K562 (cell line): ENCODE measurements at regions not wholly inside any gene's neighbourhood (a gene's known extent, or its start where the extent isn't known, plus 50 kb on each side); places are given as distances from the start of the nearest gene placed in this dataset.

Source experiments
- ATAC-seq: fragments of 200-7000 bp; cut with Tn5 transposase; 3 replicates; pipeline ENCODE4 v1.9.1; 2020; ENCODE audit warnings: moderate library complexity
- BruUV-seq: library from RNA; stranded (reverse); fragments of 400-500 nt; replicated peaks from 2 replicates; lab custom pipeline; 2021; lab: Mats Ljungman, UMichigan
- CTCF ChIA-PET: fragments of 300-600 bp; formaldehyde crosslinking; extraction: SDS; loops from one replicate; lab custom pipeline; 2021; ENCODE audit warnings: low intra/inter-chr PET ratio; lab: Yijun Ruan, JAX
- POLR2A ChIA-PET: fragments of 300-600, 350-650 bp; sonication (Branson Sonifier 250); formaldehyde crosslinking; extraction: SDS; loops from one replicate; lab custom pipeline; 2021; ENCODE audit warnings: antibody characterized with exemption, inconsistent platforms; lab: Yijun Ruan, JAX
- DNase-seq, 4 experiments: peaks; one replicate each; pipeline versions ENCODE4 v3.0.0 to v3.0.0-alpha.2; 2011 to 2018; ENCODE audit warnings: low spot score in 3 of 4, mixed read lengths in 3 of 4; ENCODE audit errors: extremely low read depth in 1 of 4
- FAIRE-seq: peaks from 2 replicates; lab custom pipeline; 2011; peaks lifted over from hg19 to GRCh38; lab: Jason Lieb, UNC
- H2AFZ ChIP-seq: 2 replicates; pipeline ENCODE4 v1.6.0; 2011; ENCODE audit warnings: low read depth, low read length, control low read depth, inconsistent platforms
- H3K27ac ChIP-seq: fragments of 200-600 bp; 3 replicates; pipeline ENCODE4 v1.8.0; 2011; ENCODE audit warnings: low read depth, mild to moderate bottlenecking, control low read depth, inconsistent platforms, low read length, moderate library complexity, mixed read lengths; ENCODE audit errors: extremely low read depth
- H3K27me3 ChIP-seq, 2 experiments: fragments of 300-600 bp in 1 of 2; 2 replicates in 1 of 2; 3 replicates in 1 of 2; pipeline versions ENCODE4 v1.6.0 to v1.8.0; 2011; ENCODE audit warnings: inconsistent platforms in 2 of 2, low read length in 2 of 2, mild to moderate bottlenecking in 1 of 2, mixed read lengths in 1 of 2, moderate library complexity in 1 of 2; ENCODE audit not compliant: control insufficient read depth in 2 of 2, insufficient read depth in 2 of 2
- H3K36me3 ChIP-seq: fragments of 300-600 bp; 3 replicates; pipeline ENCODE4 v1.8.0; 2011; ENCODE audit warnings: mild to moderate bottlenecking, low read length, inconsistent platforms; ENCODE audit not compliant: control insufficient read depth, insufficient read depth
- H3K4me1 ChIP-seq, 2 experiments: fragments of 200-600 bp in 1 of 2; replicated peaks in 1 of 2; 2 replicates in 1 of 2; 3 replicates in 1 of 2; pipeline versions ENCODE4 v1.5.1 to v1.8.0; 2011; ENCODE audit warnings: inconsistent platforms in 2 of 2, low read length in 2 of 2, mild to moderate bottlenecking in 1 of 2, mixed read lengths in 1 of 2, moderate library complexity in 1 of 2; ENCODE audit not compliant: control insufficient read depth in 2 of 2, insufficient read depth in 2 of 2
- H3K4me2 ChIP-seq: 2 replicates; pipeline ENCODE4 v1.6.1; 2011; ENCODE audit warnings: low read length, control low read depth, inconsistent platforms, mixed read lengths; ENCODE audit not compliant: insufficient read depth
- H3K4me3 ChIP-seq: fragments of 200-600 bp; sonication (generic), shearing (Covaris generic); 2 replicates; pipeline ENCODE4 v1.5.1; 2016; ENCODE audit warnings: control low read depth, inconsistent platforms
- H3K79me2 ChIP-seq: fragments of 200-600 bp; 3 replicates; pipeline ENCODE4 v1.8.0; 2011; ENCODE audit warnings: low read length, inconsistent platforms; ENCODE audit not compliant: control insufficient read depth, insufficient read depth
- H3K9ac ChIP-seq, 2 experiments: 2 replicates each; pipeline versions ENCODE4 v1.6.0 to v1.6.1; 2011; ENCODE audit warnings: low read depth in 2 of 2, low read length in 2 of 2, control low read depth in 1 of 2, inconsistent platforms in 1 of 2, mild to moderate bottlenecking in 1 of 2, mixed read lengths in 1 of 2; ENCODE audit not compliant: insufficient read depth in 1 of 2
- H3K9me1 ChIP-seq: one replicate; pipeline ENCODE4 v1.6.0; 2011; ENCODE audit warnings: inconsistent platforms, mild to moderate bottlenecking, low read length, moderate library complexity; ENCODE audit not compliant: control insufficient read depth, insufficient read depth
- H3K9me3 ChIP-seq: replicated peaks from 2 replicates; pipeline ENCODE4 v1.5.1; 2011; ENCODE audit warnings: low read depth, low read length, inconsistent platforms; ENCODE audit not compliant: control insufficient read depth, insufficient read depth
- H4K20me1 ChIP-seq: replicated peaks from 2 replicates; pipeline ENCODE4 v1.6.1; 2011; ENCODE audit warnings: low read length, inconsistent platforms, mixed read lengths; ENCODE audit not compliant: control insufficient read depth, insufficient read depth
- ARNT ChIP-seq, 2 experiments: fragments of 450-650 bp; IDR thresholded peaks; 2 replicates each; pipeline ENCODE4 v1.6.1; 2016; ENCODE audit warnings: mild to moderate bottlenecking in 1 of 2
- ASH1L ChIP-seq: fragments of 450-650 bp; IDR thresholded peaks from 2 replicates; pipeline ENCODE4 v1.6.1; 2018; ENCODE audit warnings: borderline replicate concordance, mild to moderate bottlenecking, low read depth; ENCODE audit not compliant: partially characterized antibody
- ATF3 ChIP-seq, 2 experiments: fragments of 450-650 bp in 1 of 2; sonication (generic) in 1 of 2; formaldehyde crosslinking in 1 of 2; IDR thresholded peaks in 1 of 2; conservative IDR thresholded peaks in 1 of 2; 2 replicates each; pipeline versions ENCODE4 v1.6.1 to v1.8.1; 2016 to 2023; ENCODE audit warnings: mild to moderate bottlenecking in 2 of 2, moderate library complexity in 2 of 2, inconsistent platforms in 1 of 2, missing genetic modification reagents in 1 of 2
- C11orf30 ChIP-seq: fragments of 450-650 bp; IDR thresholded peaks from 2 replicates; pipeline ENCODE4 v1.6.1; 2016; ENCODE audit warnings: low read depth, mild to moderate bottlenecking
- EGR1 ChIP-seq: fragments of 450-650 bp; conservative IDR thresholded peaks from 2 replicates; pipeline ENCODE4 v1.6.1; 2017; ENCODE audit warnings: mild to moderate bottlenecking
- FOSL1 ChIP-seq: fragments of 200-800 bp; sonication (Bioruptor generic); conservative IDR thresholded peaks from 2 replicates; pipeline ENCODE4 v1.6.1; 2016; ENCODE audit warnings: missing genetic modification characterization, missing compliant biosample characterization
- FUS ChIP-seq: fragments of 200-400 bp; formaldehyde crosslinking; optimal IDR thresholded peaks from 2 replicates; pipeline ENCODE3; 2017; ENCODE audit warnings: low read depth, low read length
- JUN ChIP-seq, 2 experiments: sonication (generic) in 1 of 2; formaldehyde crosslinking in 1 of 2; IDR thresholded peaks; 2 replicates each; pipeline versions ENCODE4 v1.6.1 to v1.8.0; 2012 to 2022; ENCODE audit warnings: borderline replicate concordance in 2 of 2, mild to moderate bottlenecking in 2 of 2, improper control_type of control experiment in 1 of 2, low read depth in 1 of 2, low read length in 1 of 2, missing genetic modification reagents in 1 of 2
- NFE2 ChIP-seq: IDR thresholded peaks from 2 replicates; pipeline ENCODE4 v1.6.1; 2014; ENCODE audit warnings: antibody characterized with exemption, low read depth
- RFX1 ChIP-seq: fragments of 450-650 bp; IDR thresholded peaks from 2 replicates; pipeline ENCODE4 v1.6.1; 2016; ENCODE audit warnings: mild to moderate bottlenecking, moderate library complexity
- TAF7 ChIP-seq: fragments of 450-650 bp; IDR thresholded peaks from 2 replicates; pipeline ENCODE4 v1.6.1; 2016; ENCODE audit warnings: missing genetic modification characterization, missing compliant biosample characterization
- TRIM24 ChIP-seq, 2 experiments: fragments of 450-650 bp; IDR thresholded peaks; 2 replicates each; pipeline ENCODE4 v1.6.1; 2016
- ZBTB12 ChIP-seq: fragments of 250-450 bp; sonication (Bioruptor Pico); IDR thresholded peaks from 2 replicates; pipeline ENCODE4 v1.4.0; 2020
- ZKSCAN1 ChIP-seq: fragments of 150-350 bp; IDR thresholded peaks from 2 replicates; pipeline ENCODE4 v1.6.1; 2016; ENCODE audit warnings: low read depth, low read length
- ZNF232 ChIP-seq: sonication (generic); formaldehyde crosslinking; IDR thresholded peaks from 2 replicates; pipeline ENCODE4 v1.8.0; 2022; ENCODE audit warnings: mild to moderate bottlenecking, missing genetic modification reagents
- ZNF311 ChIP-seq: fragments of 250-450 bp; sonication (Bioruptor Pico); IDR thresholded peaks from 2 replicates; pipeline ENCODE4 v1.4.0; 2020; ENCODE audit warnings: mild to moderate bottlenecking, moderate library complexity
- WGBS: fragments of 100-300 bp; shearing (Covaris generic); methylation state at CpG from one replicate; pipeline ENCODE4 v1.1.6; 2016; ENCODE audit warnings: low coverage, mixed read lengths; ENCODE audit not compliant: insufficient coverage; ENCODE audit errors: missing lambda C conversion rate; 5-methylcytosine and 5-hydroxymethylcytosine counted together
- in situ Hi-C: fragments of 300-500 bp; cut with MboI; formaldehyde crosslinking; loops from 4 replicates; pipeline ENCODE4 v1.15.0; 2018; ENCODE audit warnings: inconsistent platforms, mixed read lengths
- intact Hi-C: fragments of 100-400 bp; cut with micrococcal nuclease; formaldehyde crosslinking; loops from 2 replicates; pipeline ENCODE4 v1.14.2; 2022

- H4K20me1 ChIP-seq: no peaks in the 10 kb centered on the region
- peaks cover 34 to 56% of the 10 kb centered on the region in 2 experiments for H3K27me3 ChIP-seq
- H3K27ac ChIP-seq: no peak overlapping the region
- no peak overlapping the region for H3K4me2 ChIP-seq
- WGBS: 2% methylated on average over 6 of the region's 6 CpGs
- no peak overlapping the region for H3K4me3 ChIP-seq
- DNase-seq (peak in 1 of 4 experiments; percentile 19), FAIRE-seq (no peak), ATAC-seq (no peak)
- BruUV-seq: no TSS peak
- no peaks in the 10 kb centered on the region for H3K79me2 ChIP-seq
- intact Hi-C loops (no loop called here), in situ Hi-C loops (no loop called here)
- H3K36me3 ChIP-seq: no peaks in the 10 kb centered on the region
- TF ChIP-seq C11orf30 (peak; percentile 12; the same call in 1 of the 2 replicates), RFX1 (peak; percentile 20; the same call in 1 of the 2 replicates), FOSL1 (tag) (peak; percentile 64), NFE2 (peak; percentile 23; the same call in 1 of the 2 replicates), ZKSCAN1 (no peak), ATF3 (IDR thresholded peaks at IDR 0.05) (peak; percentile 86), ATF3 (CRISPR knock-in tag; conservative IDR thresholded peaks at IDR 0.05) (no peak), ZNF311 (CRISPR knock-in tag) (no peak), EGR1 (0 out of 2 replicates have a peak, but pooled peaks have one; percentile 23), ARNT (IDR thresholded peaks at IDR 0.05) (no peak), FUS (no peak), TAF7 (tag) (no peak), ZBTB12 (CRISPR knock-in tag) (no peak), TRIM24 (IDR thresholded peaks at IDR 0.05) (peak in 1 of 2 experiments; percentile 51; a peak in 1 of 4 replicates), ASH1L (no peak), ZNF232 (no peak), JUN (IDR thresholded peaks at IDR 0.05; ENCODE audit: borderline replicate concordance, low read depth, low read length) (peak; percentile 42; the same call in 1 of the 2 replicates), JUN (CRISPR knock-in tag; IDR thresholded peaks at IDR 0.05; ENCODE audit: borderline replicate concordance) (no peak)
- H3K9ac ChIP-seq: no peak overlapping the region
- H3K9me3 ChIP-seq: peaks cover 7% of the 10 kb centered on the region; the same call in 1 of the 2 replicates
- no peaks in the 10 kb centered on the region; a peak in 1 of 5 replicates for H3K4me1 ChIP-seq
- CTCF ChIA-PET: no interaction called here
- no peak overlapping the region for H2AFZ ChIP-seq
- POLR2A ChIA-PET: interaction anchor here (0.5 to 0.7 kb wide), 2 partner anchors 111 to 283 kb away, joined by 3 read pairs; no protein-coding TSS in a partner anchor
- no peaks in the 10 kb centered on the region for H3K9me1 ChIP-seq
Observed at GRCh38 chr12:113537751-113538087, 66.0 kb upstream of the LHX5 start.
